PC-9 (cell line): ENCODE measurements at regions not wholly inside any gene's neighbourhood (a gene's known extent, or its start where the extent isn't known, plus 50 kb on each side); places are given as distances from the start of the nearest gene placed in this dataset.

ENCODE experiments used
- BruUV-seq: library from RNA; stranded (reverse); fragments of 400-500 nt; replicated peaks from 2 replicates; lab custom pipeline; 2021; lab: Mats Ljungman, UMichigan
- CTCF ChIA-PET: fragments of 300-600 bp; sonication (Branson Sonifier 250); formaldehyde crosslinking; loops from one replicate; lab custom pipeline; 2022; ENCODE audit warnings: antibody characterized with exemption; lab: Charles Lee
- POLR2A ChIA-PET: fragments of 300-600 bp; sonication (Branson Sonifier 250); formaldehyde crosslinking; loops from one replicate; lab custom pipeline; 2022; ENCODE audit warnings: antibody characterized with exemption; ENCODE audit not compliant: unreplicated experiment; lab: Charles Lee
- DNase-seq, 2 experiments: peaks; one replicate each; pipeline versions ENCODE4 v3.0.0 to v3.0.0-alpha.2; 2015 to 2022; ENCODE audit warnings: mixed read lengths in 1 of 2
- H2AFZ ChIP-seq: fragments of 200-600 bp; sonication (generic); 2 replicates; pipeline ENCODE4 v1.8.1; 2017; ENCODE audit warnings: antibody characterized with exemption
- H3F3A ChIP-seq: fragments of 200-600 bp; sonication (generic); 2 replicates; pipeline ENCODE4 v1.8.1; 2017; ENCODE audit warnings: antibody characterized with exemption, mild to moderate bottlenecking, low read depth; ENCODE audit not compliant: insufficient read depth
- H3K27ac ChIP-seq: fragments of 200-600 bp; sonication (generic); 2 replicates; pipeline ENCODE4 v1.6.1; 2016; ENCODE audit warnings: mixed run types
- H3K27me3 ChIP-seq: fragments of 200-600 bp; sonication (generic); 2 replicates; pipeline ENCODE4 v1.6.1; 2016; ENCODE audit warnings: low read depth, mixed run types; ENCODE audit not compliant: insufficient read depth
- H3K36me3 ChIP-seq: fragments of 200-600 bp; sonication (generic); 2 replicates; pipeline ENCODE4 v1.6.1; 2016; ENCODE audit warnings: low read depth, mixed run types
- H3K4me1 ChIP-seq: fragments of 200-600 bp; sonication (generic); replicated peaks from 2 replicates; pipeline ENCODE4 v1.6.1; 2016; ENCODE audit warnings: mixed run types; ENCODE audit not compliant: insufficient read depth
- H3K4me2 ChIP-seq: fragments of 200-600 bp; sonication (generic); 2 replicates; pipeline ENCODE4 v1.6.1; 2017; ENCODE audit warnings: mixed run types
- H3K4me3 ChIP-seq: fragments of 200-600 bp; sonication (generic); 2 replicates; pipeline ENCODE4 v1.6.1; 2016; ENCODE audit warnings: mixed run types
- H3K79me2 ChIP-seq: fragments of 200-600 bp; sonication (generic); 2 replicates; pipeline ENCODE4 v1.6.1; 2017; ENCODE audit warnings: low read depth, mixed run types
- H3K9me2 ChIP-seq: fragments of 200-600 bp; sonication (generic); 2 replicates; pipeline ENCODE4 v1.8.1; 2017; ENCODE audit warnings: mild to moderate bottlenecking; ENCODE audit not compliant: insufficient read depth
- H3K9me3 ChIP-seq: fragments of 200-600 bp; sonication (generic); 2 replicates; pipeline ENCODE4 v1.8.1; 2016; ENCODE audit warnings: low read depth; ENCODE audit not compliant: insufficient read depth
- H4K20me1 ChIP-seq: fragments of 200-600 bp; sonication (generic); 2 replicates; pipeline ENCODE4 v1.8.1; 2017; ENCODE audit not compliant: insufficient read depth
- CTCF ChIP-seq: fragments of 200-600 bp; sonication (generic); conservative IDR thresholded peaks from 2 replicates; pipeline ENCODE4 v1.6.1; 2017; ENCODE audit warnings: mixed run types, antibody characterized with exemption, mild to moderate bottlenecking, moderate library complexity
- EZH2 ChIP-seq: fragments of 200-600 bp; sonication (generic); IDR thresholded peaks from 2 replicates; pipeline ENCODE4 v1.8.0; 2017; ENCODE audit warnings: antibody characterized with exemption, low read depth
- intact Hi-C: fragments of 100-400 bp; cut with micrococcal nuclease; formaldehyde crosslinking; loops from one replicate; pipeline ENCODE4 v1.10.0; 2022; ENCODE audit not compliant: unreplicated experiment

DNA sequence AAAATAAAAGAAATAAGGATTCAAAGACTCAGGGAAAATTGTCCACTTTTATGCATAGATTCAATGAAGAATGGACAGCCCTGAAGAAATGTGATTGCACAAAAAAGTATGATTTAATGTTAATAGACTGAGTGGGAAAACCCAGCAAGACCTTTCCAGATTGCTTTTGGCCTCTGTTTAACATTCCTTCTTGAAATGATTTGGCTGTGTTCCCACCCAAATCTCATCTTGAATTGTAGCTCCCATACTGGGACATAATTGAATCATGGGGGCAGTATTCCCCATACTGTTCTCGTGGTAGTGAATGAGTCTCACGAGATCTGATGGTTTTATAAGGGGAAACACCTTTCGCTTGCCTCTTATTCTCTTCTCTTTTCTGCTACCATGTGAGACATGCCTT lies 1316.9 kb upstream of the SEL1L start:
- no peak for DNase-seq
- CTCF ChIA-PET: no interaction called here
- POLR2A ChIA-PET: no interaction called here
- TF ChIP-seq EZH2 (no peak), CTCF (no peak)
- H3K4me1 ChIP-seq: no peaks in the 10 kb centered on the region
- H3K27me3 ChIP-seq: no peaks in the 10 kb centered on the region
- no peaks in the 10 kb centered on the region for H3K9me2 ChIP-seq
- no peaks in the 10 kb centered on the region for H3K36me3 ChIP-seq
- H3K79me2 ChIP-seq: no peaks in the 10 kb centered on the region
- H2AFZ ChIP-seq: no peak overlapping the region
- H4K20me1 ChIP-seq: no peaks in the 10 kb centered on the region
- intact Hi-C loops: no loop called here
- no peaks in the 10 kb centered on the region for H3F3A ChIP-seq
- no peaks in the 10 kb centered on the region for H3K9me3 ChIP-seq
- H3K4me2 ChIP-seq: no peak overlapping the region
- no peak overlapping the region for H3K4me3 ChIP-seq
- H3K27ac ChIP-seq: no peak overlapping the region
- BruUV-seq: no TSS peak

DNA sequence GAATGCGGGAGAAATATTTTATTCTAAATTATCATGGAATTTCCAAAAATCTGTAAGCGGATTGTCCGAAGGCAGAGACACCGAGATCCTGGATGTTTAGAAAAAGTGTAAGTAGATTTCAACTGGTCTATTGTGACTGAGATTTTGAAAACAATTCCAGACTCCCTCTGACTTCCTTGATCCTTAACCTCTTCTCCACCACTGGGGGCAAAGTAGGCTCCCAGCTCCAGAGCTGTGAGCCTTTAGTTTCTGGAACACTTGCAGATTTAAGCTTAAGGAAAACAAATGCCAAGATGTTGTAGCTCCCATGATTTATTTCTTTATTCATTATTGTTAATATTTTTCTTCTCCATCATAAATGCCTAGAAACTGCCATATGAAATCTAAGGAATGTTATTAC lies 1320.5 kb upstream of the SEL1L start:
- no peaks in the 10 kb centered on the region for H3K27me3 ChIP-seq
- no peaks in the 10 kb centered on the region for H3K36me3 ChIP-seq
- ChIA-PET CTCF (no interaction called here), POLR2A (no interaction called here)
- H3F3A ChIP-seq: no peaks in the 10 kb centered on the region
- BruUV-seq: no TSS peak
- no peak for TF ChIP-seq EZH2
- no peak for TF ChIP-seq CTCF
- intact Hi-C loops: no loop called here
- no peaks in the 10 kb centered on the region for H3K79me2 ChIP-seq
- H4K20me1 ChIP-seq: no peaks in the 10 kb centered on the region
- no peak overlapping the region for H3K4me2 ChIP-seq
- H2AFZ ChIP-seq: no peak overlapping the region
- DNase-seq: no peak
- H3K9me2 ChIP-seq: no peaks in the 10 kb centered on the region
- no peaks in the 10 kb centered on the region for H3K4me1 ChIP-seq
- H3K9me3 ChIP-seq: no peaks in the 10 kb centered on the region
- no peak overlapping the region for H3K27ac ChIP-seq
- H3K4me3 ChIP-seq: no peak overlapping the region

DNA sequence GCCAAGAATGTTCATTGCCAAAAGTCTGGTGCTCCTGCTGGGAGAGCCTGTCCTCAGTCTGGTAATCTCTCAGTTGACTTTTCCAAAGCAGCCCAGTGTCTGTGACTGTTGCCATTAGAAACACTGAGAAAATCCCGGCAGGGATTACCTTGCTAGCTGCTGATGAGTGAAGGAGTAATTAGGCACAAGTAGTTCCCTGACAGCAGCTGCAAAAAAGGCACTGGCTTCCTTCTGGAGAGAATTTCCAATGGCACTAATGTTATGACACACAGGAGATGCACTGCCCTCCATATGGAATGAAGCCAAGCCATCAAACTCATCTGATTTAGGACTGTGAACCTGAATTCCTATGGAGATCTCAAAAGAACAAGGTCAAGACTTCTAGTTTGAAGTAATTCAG lies 1321.2 kb upstream of the SEL1L start:
- TF ChIP-seq EZH2 (no peak), CTCF (no peak)
- Histone ChIP-seq H3F3A (no peaks in the 10 kb centered on the region), H3K4me3 (no peak overlapping the region), H3K9me3 (no peaks in the 10 kb centered on the region), H3K4me1 (no peaks in the 10 kb centered on the region), H3K36me3 (no peaks in the 10 kb centered on the region), H3K27me3 (no peaks in the 10 kb centered on the region), H3K9me2 (no peaks in the 10 kb centered on the region), H3K4me2 (no peak overlapping the region), H3K79me2 (no peaks in the 10 kb centered on the region), H2AFZ (no peak overlapping the region), H3K27ac (no peak overlapping the region), H4K20me1 (no peaks in the 10 kb centered on the region)
- CTCF ChIA-PET: no interaction called here
- no peak for DNase-seq
- intact Hi-C loops: no loop called here
- BruUV-seq: no TSS peak
- POLR2A ChIA-PET: no interaction called here
